Coronary artery (tissue), 2 donors: ENCODE measurements at regions not wholly inside any gene's neighbourhood (a gene's known extent, or its start where the extent isn't known, plus 50 kb on each side); places are given as distances from the start of the nearest gene placed in this dataset.

Source experiments
- DNase-seq: peaks from one replicate; pipeline ENCODE4 v3.0.0-alpha.2; 2017; ENCODE audit warnings: low spot score
- H3K27ac ChIP-seq, 2 donors: fragments of 200-600 bp; sonication (generic); one replicate each; pipeline ENCODE4 v1.5.1; 2016 to 2019
- H3K4me3 ChIP-seq: fragments of 200-600 bp; sonication (generic); 2 replicates; pipeline ENCODE4 v1.5.1; 2016; ENCODE audit warnings: mild to moderate bottlenecking, moderate library complexity
- TF ChIP-seq, protein P1 (sequence below): fragments of 200-600 bp; sonication (generic); IDR thresholded peaks from one replicate; pipeline ENCODE4 v1.5.1; 2019; ENCODE audit warnings: antibody characterized with exemption

- no peak overlapping the region for H3K27ac ChIP-seq
- no peak overlapping the region for H3K4me3 ChIP-seq
These were observed 179.6 kb upstream of the MYL2 start for GRCh38 chr12:111100003-111100402.

DNA sequence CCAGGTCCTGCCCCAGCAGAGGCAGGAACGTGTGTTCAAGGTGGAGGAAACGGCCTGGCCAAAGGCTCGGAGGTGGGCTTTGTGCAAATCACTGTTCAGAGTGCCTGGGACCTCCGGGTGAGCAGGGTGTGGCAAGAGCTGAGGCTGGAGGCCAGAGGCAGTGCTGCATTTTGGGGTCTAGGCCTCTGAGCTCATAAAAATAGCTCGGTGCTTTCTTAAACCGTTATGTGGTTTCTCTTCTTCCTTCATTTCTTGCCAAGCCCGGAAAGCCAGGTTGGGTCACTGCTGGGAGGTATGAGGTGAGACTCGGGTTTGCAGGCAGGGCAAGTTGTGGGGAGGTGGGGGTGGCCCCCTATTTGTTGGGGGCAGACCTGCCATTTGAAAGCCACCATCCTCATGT lies 178.8 kb upstream of the MYL2 start:
- Histone ChIP-seq H3K4me3 (no peak overlapping the region), H3K27ac (no peak overlapping the region)
- TF ChIP-seq, protein P1, sequence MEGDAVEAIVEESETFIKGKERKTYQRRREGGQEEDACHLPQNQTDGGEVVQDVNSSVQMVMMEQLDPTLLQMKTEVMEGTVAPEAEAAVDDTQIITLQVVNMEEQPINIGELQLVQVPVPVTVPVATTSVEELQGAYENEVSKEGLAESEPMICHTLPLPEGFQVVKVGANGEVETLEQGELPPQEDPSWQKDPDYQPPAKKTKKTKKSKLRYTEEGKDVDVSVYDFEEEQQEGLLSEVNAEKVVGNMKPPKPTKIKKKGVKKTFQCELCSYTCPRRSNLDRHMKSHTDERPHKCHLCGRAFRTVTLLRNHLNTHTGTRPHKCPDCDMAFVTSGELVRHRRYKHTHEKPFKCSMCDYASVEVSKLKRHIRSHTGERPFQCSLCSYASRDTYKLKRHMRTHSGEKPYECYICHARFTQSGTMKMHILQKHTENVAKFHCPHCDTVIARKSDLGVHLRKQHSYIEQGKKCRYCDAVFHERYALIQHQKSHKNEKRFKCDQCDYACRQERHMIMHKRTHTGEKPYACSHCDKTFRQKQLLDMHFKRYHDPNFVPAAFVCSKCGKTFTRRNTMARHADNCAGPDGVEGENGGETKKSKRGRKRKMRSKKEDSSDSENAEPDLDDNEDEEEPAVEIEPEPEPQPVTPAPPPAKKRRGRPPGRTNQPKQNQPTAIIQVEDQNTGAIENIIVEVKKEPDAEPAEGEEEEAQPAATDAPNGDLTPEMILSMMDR, result no peak
- no peak for DNase-seq

More at GRCh38 chr12:111100003-111100402, 179.6 kb upstream of the MYL2 start:
- DNase-seq, result no peak
- TF ChIP-seq, protein P1, result no peak

DNA sequence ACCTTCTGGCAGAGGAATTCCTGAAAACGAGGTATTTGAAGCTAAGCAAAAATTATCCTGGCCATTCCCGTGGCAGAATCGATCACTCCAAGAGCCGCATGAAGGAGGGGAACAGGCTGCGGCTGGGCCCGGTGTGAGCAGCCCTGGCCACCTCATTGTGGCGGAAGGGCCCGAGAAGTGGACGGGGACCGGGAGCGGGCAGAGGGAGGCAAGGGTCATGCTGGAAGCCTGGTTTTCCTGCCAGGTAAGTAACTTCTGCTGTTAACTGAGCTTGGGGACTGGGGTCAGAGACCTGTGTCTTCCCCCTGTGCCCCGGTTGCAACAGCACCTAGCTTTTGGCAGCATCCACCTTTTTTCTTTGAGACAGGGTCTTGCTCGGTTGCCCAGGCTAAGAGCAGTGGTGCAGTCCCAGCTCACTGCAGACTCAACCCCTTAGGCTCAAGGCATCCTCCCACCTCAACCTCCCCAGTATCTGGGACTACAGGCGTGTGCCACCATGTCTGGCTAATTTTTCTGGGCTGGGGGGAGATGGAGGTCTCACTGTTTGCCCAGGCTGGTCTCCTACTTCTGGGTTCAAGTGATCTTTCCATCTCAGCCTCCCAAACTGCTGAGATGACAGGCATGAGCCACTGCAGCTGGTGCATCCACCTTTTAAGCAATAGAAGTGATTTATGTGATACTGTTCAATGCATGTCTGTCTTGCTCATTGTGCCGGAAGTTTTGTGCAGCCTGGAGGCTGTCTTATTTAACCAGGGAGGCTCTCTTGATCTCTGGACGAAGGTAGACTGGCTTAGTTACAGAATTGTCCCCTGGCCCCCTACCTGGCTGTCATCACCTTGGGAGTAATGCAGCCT lies 174.0 kb upstream of the MYL2 start:
- Histone ChIP-seq H3K4me3 (no peak overlapping the region), H3K27ac (no peak overlapping the region)
- no peak for DNase-seq
- TF ChIP-seq, protein P1, result no peak

DNA sequence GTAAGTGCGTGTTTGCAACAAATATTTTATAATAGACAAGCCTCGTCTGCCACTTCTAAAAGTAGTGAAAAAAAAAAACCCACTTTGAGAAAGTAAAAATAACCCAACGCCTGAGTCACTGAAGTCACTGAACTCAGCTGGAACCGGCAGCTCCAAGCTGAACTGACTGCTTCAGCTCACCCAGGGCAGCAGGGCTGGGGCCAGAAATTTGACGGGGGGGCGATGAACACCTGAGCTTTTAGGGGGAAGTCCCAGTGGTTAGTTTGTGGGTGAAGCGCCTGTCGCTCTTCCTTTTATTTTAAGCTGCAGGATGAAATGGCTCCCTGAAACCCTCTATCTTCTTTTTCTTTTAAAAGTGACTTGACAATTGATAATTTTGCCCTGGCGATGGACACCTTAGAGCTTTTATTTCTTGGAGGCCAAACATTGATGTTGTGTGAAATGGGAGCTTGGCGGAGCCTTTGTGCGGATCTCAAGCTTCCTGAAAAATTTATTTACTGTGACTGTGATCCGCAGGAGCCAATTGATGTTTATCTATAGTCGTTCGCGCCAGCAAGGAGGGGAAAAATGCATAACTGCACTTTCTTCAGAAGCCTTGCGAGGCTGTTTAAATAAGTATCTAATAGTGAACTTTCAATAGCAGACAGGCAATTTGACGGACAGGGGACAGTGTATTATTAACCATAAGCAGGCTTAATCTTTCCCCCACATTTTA lies 173.2 kb upstream of the MYL2 start:
- TF ChIP-seq, protein P1, result no peak
- DNase-seq, result no peak
- Histone ChIP-seq H3K4me3 (no peak overlapping the region), H3K27ac (no peak overlapping the region)

GRCh38 chr12:111091051-111091450 lies 170.7 kb upstream of the MYL2 start:
- TF ChIP-seq, protein P1, result no peak
- no peak for DNase-seq
- no peak overlapping the region for H3K4me3 ChIP-seq
- no peak overlapping the region for H3K27ac ChIP-seq

GRCh38 chr12:111089616-111090015 lies 169.2 kb upstream of the MYL2 start:
- H3K27ac ChIP-seq, result no peak overlapping the region

More at GRCh38 chr12:111089616-111090015, 169.2 kb upstream of the MYL2 start:
- TF ChIP-seq, protein P1, result no peak
- no peak overlapping the region for H3K4me3 ChIP-seq
- DNase-seq, result no peak
